ENCODE measurements at regions not wholly inside any gene's neighbourhood (a gene's known extent, or its start where the extent isn't known, plus 50 kb on each side); places are given as distances from the start of the nearest gene placed in this dataset.

DNA sequence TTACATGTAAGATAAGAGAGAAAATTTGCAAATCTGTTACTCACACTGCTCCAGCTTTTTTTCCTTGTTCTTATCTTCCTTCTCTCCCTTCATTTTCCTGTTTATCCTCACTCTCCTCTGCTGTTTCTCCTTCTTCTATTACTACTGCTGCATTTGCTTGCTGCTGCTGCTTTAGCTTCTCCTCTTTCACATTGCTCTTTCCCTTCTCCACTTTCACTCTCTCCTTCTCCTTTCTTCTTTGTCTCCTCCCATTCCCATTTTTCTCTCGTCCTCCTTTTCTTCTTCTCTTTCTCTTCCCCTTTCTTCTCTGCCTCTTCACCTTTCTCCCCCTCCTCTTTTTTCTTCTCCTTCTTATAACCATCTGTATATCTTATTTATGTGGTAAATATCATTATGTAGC is 288.6 kb downstream of the CDH9 start:
- TF ChIP-seq, protein P1, sequence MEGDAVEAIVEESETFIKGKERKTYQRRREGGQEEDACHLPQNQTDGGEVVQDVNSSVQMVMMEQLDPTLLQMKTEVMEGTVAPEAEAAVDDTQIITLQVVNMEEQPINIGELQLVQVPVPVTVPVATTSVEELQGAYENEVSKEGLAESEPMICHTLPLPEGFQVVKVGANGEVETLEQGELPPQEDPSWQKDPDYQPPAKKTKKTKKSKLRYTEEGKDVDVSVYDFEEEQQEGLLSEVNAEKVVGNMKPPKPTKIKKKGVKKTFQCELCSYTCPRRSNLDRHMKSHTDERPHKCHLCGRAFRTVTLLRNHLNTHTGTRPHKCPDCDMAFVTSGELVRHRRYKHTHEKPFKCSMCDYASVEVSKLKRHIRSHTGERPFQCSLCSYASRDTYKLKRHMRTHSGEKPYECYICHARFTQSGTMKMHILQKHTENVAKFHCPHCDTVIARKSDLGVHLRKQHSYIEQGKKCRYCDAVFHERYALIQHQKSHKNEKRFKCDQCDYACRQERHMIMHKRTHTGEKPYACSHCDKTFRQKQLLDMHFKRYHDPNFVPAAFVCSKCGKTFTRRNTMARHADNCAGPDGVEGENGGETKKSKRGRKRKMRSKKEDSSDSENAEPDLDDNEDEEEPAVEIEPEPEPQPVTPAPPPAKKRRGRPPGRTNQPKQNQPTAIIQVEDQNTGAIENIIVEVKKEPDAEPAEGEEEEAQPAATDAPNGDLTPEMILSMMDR (IDR thresholded peaks at IDR 0.05; ENCODE audit: insufficient read depth, low read depth, low read length), result no peak
- no peak for TF ChIP-seq EZH2 (IDR thresholded peaks at IDR 0.05; ENCODE audit: insufficient read depth, low read length)

All from astrocyte (in vitro differentiated cells and primary cell).